Transverse colon (tissue), 4 donors: ENCODE measurements at regions not wholly inside any gene's neighbourhood (a gene's known extent, or its start where the extent isn't known, plus 50 kb on each side); places are given as distances from the start of the nearest gene placed in this dataset.

Experiments
- DNase-seq: peaks from one replicate; pipeline ENCODE4 v3.0.0-alpha.2; 2019
- H3K27ac ChIP-seq, 4 donors: fragments of 200-600 bp; sonication (generic); 2 replicates each; pipeline ENCODE4 v1.5.1; 2016 to 2018; ENCODE audit warnings: inconsistent platforms in 4 of 4
- H3K27me3 ChIP-seq: fragments of 200-600 bp; sonication (generic); 2 replicates; pipeline ENCODE4 v1.5.1; 2017; ENCODE audit warnings: inconsistent platforms
- H3K36me3 ChIP-seq, 4 donors: fragments of 200-600 bp; sonication (generic); 2 replicates each; pipeline ENCODE4 v1.5.1; 2017 to 2019; ENCODE audit warnings: inconsistent platforms in 4 of 4
- H3K4me1 ChIP-seq, 4 donors: fragments of 200-600 bp; sonication (generic); 2 replicates each; pipeline ENCODE4 v1.5.1; 2017 to 2020; ENCODE audit warnings: inconsistent platforms in 4 of 4
- H3K4me3 ChIP-seq, 4 donors: fragments of 200-600 bp; sonication (generic); 1 replicate in 1 of 4; 2 replicates in 3 of 4; pipeline versions ENCODE4 v1.5.1 to v1.6.1; 2017 to 2019; ENCODE audit warnings: inconsistent platforms in 4 of 4
- H3K9me3 ChIP-seq, 2 donors: fragments of 200-600 bp; sonication (generic); 2 replicates each; pipeline ENCODE4 v1.5.1; 2017 to 2019; ENCODE audit warnings: inconsistent platforms in 2 of 2
- CTCF ChIP-seq, 5 experiments: fragments of 200-600 bp in 3 of 5; fragments of 450-650 bp in 2 of 5; sonication (generic) in 3 of 5; IDR thresholded peaks; 1 replicate in 2 of 5; 2 replicates in 3 of 5; pipeline ENCODE4 v1.5.1; 2016 to 2017; ENCODE audit warnings: antibody characterized with exemption in 5 of 5, inconsistent platforms in 3 of 5, mild to moderate bottlenecking in 2 of 5, moderate library complexity in 1 of 5
- EP300 ChIP-seq: sonication (generic); formaldehyde crosslinking; IDR thresholded peaks from one replicate; pipeline ENCODE4 v1.6.1; 2017; ENCODE audit warnings: antibody characterized with exemption, low read depth
- POLR2A ChIP-seq: fragments of 450-650 bp; IDR thresholded peaks from one replicate; pipeline ENCODE4 v1.6.1; 2016; ENCODE audit warnings: antibody characterized with exemption, mild to moderate bottlenecking, moderate library complexity
- POLR2AphosphoS5 ChIP-seq, 3 donors: sonication (generic); formaldehyde crosslinking; IDR thresholded peaks; one replicate each; pipeline ENCODE4 v1.6.1; 2016; ENCODE audit warnings: antibody characterized with exemption in 3 of 3
- WGBS, 2 donors: methylation state at CpG; one replicate each; pipeline ENCODE4 v1.1.5; 2018; ENCODE audit warnings: low coverage in 1 of 2; 5-methylcytosine and 5-hydroxymethylcytosine counted together
- in situ Hi-C, 4 donors: fragments of 200-750 bp; cut with MboI; loops; one replicate each; pipeline versions ENCODE4 v1.15.0 to v1.15.1; 2017; ENCODE audit warnings: low sequenced_read_pairs in 3 of 4, low pct_ligation_motif_present in 1 of 4, low pct_unique_long_range_greater_than_20kb in 1 of 4
- intact Hi-C: fragments of 100-400 bp; cut with DNase I; formaldehyde crosslinking; loops from one replicate; pipeline ENCODE4 v1.15.1; 2023; ENCODE audit warnings: low total_unique reads

- in situ Hi-C loops, result no loop called here
- Histone ChIP-seq H3K36me3 (no peaks in the 10 kb centered on the region), H3K4me3 (no peak overlapping the region), H3K27me3 (no peaks in the 10 kb centered on the region), H3K9me3 (peaks cover 3 to 12% of the 10 kb centered on the region in 2 donors), H3K27ac (no peak overlapping the region), H3K4me1 (no peaks in the 10 kb centered on the region)
- TF ChIP-seq POLR2AphosphoS5 (IDR thresholded peaks at IDR 0.05) (no peak), POLR2A (no peak), CTCF (IDR thresholded peaks at IDR 0.05) (no peak), EP300 (no peak)
- 77 to 91% methylated on average over 1 of the region's 1 CpG for WGBS, 2 donors
- intact Hi-C loops, result no loop called here
- no peak for DNase-seq
Measured at GRCh38 chr1:198809247-198809646, 170.4 kb downstream of the PTPRC start.

GRCh38 chr1:198811449-198811848 lies 172.6 kb downstream of the PTPRC start:
- DNase-seq, result no peak
- Histone ChIP-seq H3K9me3 (peaks cover 6 to 17% of the 10 kb centered on the region in 2 donors), H3K27me3 (no peaks in the 10 kb centered on the region), H3K4me1 (no peaks in the 10 kb centered on the region), H3K4me3 (no peak overlapping the region), H3K27ac (no peak overlapping the region), H3K36me3 (no peaks in the 10 kb centered on the region)
- in situ Hi-C loops (no loop called here), intact Hi-C loops (no loop called here)
- WGBS, 2 donors, result 76 to 78% methylated on average over 3 of the region's 3 CpGs
- no peak for TF ChIP-seq POLR2AphosphoS5 (IDR thresholded peaks at IDR 0.05)
- no peak for TF ChIP-seq CTCF (IDR thresholded peaks at IDR 0.05)
- no peak for TF ChIP-seq POLR2A
- TF ChIP-seq EP300, result no peak

- no peak overlapping the region for H3K4me3 ChIP-seq
- H3K4me1 ChIP-seq, result no peaks in the 10 kb centered on the region
- no peaks in the 10 kb centered on the region for H3K27me3 ChIP-seq
- DNase-seq, result no peak
- 64 to 73% methylated on average over 1 of the region's 1 CpG for WGBS, 2 donors
- TF ChIP-seq CTCF (IDR thresholded peaks at IDR 0.05) (no peak), POLR2AphosphoS5 (IDR thresholded peaks at IDR 0.05) (no peak), EP300 (no peak), POLR2A (no peak)
- H3K36me3 ChIP-seq, result no peaks in the 10 kb centered on the region
- in situ Hi-C loops, result no loop called here
- H3K9me3 ChIP-seq, result no peaks in the 10 kb centered on the region
- intact Hi-C loops, result no loop called here
- no peak overlapping the region for H3K27ac ChIP-seq
Measured at GRCh38 chr1:198823626-198824025, 184.8 kb downstream of the PTPRC start.

GRCh38 chr1:198825254-198825653 lies 186.4 kb downstream of the PTPRC start:
- Histone ChIP-seq H3K9me3 (no peaks in the 10 kb centered on the region), H3K4me1 (no peaks in the 10 kb centered on the region), H3K36me3 (no peaks in the 10 kb centered on the region), H3K4me3 (no peak overlapping the region), H3K27me3 (no peaks in the 10 kb centered on the region), H3K27ac (no peak overlapping the region)
- 22 to 45% methylated on average over 1 of the region's 1 CpG for WGBS, 2 donors
- intact Hi-C loops (no loop called here), in situ Hi-C loops (no loop called here)
- no peak for DNase-seq
- TF ChIP-seq EP300 (no peak), POLR2AphosphoS5 (IDR thresholded peaks at IDR 0.05) (no peak), POLR2A (no peak), CTCF (IDR thresholded peaks at IDR 0.05) (no peak)
